GM19372 (cell line): ENCODE measurements at regions not wholly inside any gene's neighbourhood (a gene's known extent, or its start where the extent isn't known, plus 50 kb on each side); places are given as distances from the start of the nearest gene placed in this dataset.
"Not testable (repeated sequence)": the region's sequence is repeated elsewhere in the genome, so short reads cannot be mapped to it uniquely, and the experiment has no call there.

Experiments used
- ATAC-seq: cut with Tn5 transposase; IDR thresholded peaks from one replicate; pipeline ENCODE4 v1.9.1; 2021; ENCODE audit warnings: mild to moderate bottlenecking, low read depth, moderate library complexity; ENCODE audit not compliant: unreplicated experiment

DNA sequence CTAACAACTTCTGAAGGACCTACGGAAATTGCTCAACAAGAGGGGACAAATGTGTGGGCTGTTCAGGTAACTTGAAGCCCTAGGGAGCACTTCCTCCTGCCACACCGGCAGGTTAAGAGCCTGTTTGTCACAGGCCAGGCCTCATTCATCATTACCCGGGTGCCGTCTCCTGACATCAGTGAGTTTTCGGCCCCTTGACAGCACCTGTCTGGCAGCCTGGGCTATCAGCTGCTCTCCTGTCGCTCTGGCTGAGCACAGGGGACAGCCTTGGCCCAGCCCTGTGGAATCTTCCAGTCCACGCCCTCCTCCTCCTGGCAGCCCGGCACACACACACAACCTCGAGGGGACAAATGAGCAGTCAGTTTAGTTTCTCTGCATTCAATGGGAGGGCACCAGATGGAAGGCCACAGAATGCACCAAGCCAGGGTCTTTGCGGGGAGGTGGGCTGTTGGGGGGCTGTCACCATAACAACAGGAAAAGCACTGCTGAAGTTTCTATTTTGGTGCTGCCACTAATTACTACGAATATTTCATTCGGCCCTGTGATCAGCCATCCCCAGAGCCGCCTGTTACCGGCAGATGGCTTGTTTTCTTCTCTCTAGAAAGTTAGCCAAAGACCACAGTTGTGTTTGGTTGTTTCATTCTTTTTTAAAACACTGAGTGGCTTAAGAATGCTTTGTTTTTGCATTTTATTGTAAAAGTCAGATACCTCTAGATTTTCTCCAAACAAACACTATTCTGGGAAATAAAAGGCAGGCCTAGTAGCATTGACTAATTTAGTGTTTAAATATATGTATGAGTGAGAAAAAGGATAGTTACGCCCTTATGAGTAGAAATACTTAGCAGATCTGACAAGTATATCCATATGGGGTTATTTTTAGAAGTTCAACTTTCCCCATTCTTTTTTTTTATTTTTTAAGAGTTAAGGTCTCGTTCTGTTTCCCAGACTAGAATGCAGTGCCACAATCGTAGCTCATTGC is 189.9 kb upstream of the NDUFV2 start:
- no peak for ATAC-seq

DNA sequence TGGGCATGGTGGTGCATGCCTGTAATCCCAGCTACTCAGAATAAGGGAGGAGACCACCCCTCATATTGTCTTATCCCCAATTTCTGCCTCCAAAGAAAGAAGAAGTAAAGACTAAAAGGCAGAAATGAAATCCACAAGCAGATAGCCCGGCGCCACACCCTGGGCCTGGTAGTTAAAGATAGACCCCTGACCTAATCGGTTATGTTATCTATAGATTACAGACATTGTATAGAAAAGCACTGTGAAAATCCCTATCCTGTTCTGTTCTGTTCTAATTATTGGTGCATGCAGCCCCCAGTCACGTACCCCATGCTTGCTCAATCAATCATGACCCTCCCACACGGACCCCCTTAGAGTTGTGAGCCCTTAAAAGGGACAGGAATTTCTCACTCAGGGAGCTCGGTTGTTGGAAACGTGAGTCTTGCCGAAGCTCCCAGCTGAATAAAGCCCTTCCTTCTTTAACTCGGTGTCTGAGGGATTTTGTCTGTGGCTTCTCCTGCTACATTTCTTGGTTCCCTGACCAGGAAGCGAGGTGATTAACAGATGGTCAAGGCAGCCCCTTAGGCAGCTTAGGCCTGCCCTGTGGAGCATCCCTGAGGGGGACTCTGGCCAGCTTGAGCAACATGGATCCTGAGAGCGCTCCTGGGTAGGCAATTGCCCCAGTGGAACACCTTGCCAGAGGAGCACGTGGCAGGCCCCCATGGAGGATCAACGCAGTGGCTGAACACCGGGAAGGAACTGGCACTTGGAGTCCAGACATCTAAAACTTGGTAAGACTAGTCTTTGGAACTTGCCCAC is 188.7 kb upstream of the NDUFV2 start:
- not testable (repeated sequence) for ATAC-seq

DNA sequence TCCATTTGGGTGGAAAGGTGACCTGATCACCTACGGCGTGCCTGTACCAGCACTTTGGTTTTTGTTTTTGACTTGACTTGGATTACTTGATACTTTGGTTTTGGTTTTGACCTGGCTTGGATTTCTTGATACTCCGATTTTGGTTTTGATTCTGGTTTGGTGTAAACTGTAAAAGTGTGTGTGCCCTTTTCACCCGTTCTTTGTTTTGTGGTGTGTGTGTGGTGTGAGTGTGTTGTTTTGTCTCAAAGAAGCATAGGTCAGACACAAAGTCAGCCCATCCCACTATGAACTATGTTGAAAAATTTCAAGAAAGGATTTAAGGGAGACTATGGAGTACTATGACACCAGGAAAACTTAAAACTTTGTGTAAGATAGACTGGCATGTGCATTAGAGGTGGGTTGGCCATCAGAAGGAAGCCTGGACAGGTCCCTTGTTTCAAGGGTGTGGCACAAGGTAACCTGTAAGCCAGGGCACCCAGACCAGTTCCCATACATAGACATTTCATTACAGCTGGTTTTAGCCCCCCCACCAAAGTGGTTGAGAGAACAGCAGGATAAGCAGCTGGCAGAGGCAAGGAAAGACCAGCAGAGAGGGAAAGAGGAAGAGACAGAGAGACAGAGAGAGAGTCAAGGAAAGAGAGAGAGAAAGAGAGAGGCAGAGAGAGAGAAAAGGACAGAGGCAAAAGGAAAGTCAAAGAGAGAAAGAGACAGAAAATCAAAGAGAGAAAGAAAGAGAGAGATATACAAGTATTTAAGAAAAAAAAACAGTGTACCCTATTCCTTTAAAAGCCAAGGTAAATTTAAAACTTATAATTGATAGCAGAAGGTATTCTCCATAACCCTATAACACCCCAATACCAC is 187.9 kb upstream of the NDUFV2 start:
- ATAC-seq, result not testable (repeated sequence)

DNA sequence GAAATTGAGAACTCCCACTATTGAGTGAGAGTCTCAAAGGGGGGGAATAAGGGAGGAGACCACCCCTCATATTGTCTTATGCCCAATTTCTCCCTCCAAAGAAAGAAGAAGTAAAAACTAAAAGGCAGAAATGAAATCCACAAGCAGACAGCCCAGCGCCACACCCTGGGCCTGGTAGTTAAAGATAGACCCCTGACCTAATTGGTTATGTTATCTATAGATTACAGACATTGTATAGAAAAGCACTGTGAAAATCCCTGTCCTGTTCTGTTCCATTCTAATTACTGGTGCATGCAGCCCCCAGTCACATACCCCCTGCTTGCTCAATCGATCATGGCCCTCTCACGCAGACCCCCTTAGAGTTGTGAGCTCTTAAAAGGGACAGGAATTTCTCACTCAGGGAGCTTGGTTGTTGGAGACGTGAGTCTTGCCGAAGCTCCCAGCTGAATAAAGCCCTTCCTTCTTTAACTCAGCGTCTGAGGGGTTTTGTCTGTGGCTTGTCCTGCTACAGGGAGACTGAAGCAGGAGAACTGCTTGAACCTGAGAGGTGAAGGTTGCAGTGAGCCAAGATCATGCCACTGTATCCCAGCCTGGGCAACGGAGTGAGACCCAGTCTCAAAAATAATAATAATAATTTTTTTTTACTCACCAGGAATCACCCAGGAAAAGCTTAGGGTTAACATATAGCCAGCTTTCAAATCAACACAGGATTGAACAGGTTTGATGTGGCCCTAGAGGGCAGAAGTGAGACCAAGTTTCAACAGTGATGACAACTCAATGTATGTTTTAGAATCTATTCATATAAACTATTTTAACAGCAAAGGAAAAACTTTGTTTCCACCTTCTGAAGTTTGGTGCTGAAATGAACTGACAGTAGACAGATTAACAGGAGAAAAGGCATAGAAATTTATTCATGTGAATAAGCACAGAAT is 181.4 kb upstream of the NDUFV2 start:
- ATAC-seq, result not testable (repeated sequence)

DNA sequence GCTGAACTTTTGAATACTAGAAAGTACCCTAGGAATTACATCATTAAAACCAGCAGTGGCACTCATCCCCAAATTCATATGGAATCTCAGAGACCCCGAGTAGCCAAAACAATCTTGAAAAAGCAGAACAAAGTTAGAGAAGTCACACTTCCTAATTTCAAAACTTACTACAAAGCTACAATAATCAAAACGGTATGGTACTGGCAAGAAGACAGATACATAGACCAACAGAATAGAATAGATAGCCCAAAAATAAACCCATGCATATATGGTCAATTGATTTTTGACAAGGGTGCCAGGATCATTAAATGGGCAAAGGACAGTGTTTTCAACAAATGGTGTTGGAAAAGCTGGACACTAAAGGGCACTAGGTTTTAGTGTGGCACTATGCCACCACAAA is 176.0 kb upstream of the NDUFV2 start:
- no peak for ATAC-seq

DNA sequence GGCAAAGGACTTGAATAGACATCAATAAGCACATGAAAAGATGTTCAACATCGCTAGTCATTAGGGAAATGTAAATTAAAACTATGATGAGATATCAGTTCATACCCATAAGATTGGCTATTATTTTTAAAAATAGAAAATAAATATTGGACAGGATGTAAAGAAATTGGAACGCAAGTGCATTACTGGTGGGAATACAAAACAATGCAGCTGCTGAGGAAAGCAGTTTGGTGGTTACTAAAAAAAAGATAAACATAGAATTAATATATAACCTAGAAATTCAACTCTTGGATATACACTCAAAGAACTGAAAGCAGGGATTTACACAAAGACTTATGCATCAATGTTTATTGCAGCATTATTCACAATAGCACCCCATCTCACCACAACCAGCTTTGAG is 174.5 kb upstream of the NDUFV2 start:
- no peak for ATAC-seq

DNA sequence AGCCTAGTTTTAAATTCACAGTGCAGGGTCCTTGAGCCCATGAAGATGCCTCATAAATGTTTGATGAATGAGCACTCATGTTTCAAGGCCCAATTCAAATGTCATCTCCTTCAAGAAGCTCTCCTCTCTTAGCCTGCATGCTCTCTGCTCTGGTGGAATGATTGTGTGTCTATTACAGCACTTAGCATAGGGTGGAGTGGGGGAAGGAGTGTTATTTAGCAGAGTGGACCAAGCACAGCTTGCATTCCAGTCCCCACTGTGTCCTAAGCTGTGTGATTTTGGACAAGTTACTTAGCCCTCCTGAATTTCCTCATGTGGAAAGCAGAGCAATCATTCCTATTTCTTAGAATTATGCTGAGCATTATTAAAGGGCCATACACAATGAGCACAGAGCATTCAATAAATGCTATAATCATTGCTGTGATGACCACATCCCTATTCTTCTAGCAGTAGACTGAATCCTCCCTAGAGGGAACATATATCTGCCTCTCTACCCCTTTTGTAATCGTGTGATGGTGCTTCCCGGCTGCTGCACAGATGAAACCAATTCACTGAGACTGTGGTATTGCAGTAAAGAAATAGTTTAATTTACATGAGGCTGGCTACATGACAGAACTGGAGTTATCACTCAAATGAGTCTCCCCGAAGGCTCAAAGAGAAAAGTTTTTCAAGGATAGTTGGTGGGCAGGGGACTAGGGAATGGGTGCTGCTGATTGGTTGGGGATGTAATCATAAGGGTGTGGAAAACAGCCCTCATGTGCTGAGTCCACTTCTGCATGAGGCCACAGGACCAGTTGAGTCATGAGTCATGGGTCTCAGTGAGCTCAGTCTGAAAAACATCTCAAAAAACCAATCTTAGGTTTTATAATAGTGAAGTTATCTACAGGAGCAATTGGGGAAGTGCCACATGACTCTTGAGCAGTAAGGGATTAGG is 173.4 kb upstream of the NDUFV2 start:
- ATAC-seq, result no peak

DNA sequence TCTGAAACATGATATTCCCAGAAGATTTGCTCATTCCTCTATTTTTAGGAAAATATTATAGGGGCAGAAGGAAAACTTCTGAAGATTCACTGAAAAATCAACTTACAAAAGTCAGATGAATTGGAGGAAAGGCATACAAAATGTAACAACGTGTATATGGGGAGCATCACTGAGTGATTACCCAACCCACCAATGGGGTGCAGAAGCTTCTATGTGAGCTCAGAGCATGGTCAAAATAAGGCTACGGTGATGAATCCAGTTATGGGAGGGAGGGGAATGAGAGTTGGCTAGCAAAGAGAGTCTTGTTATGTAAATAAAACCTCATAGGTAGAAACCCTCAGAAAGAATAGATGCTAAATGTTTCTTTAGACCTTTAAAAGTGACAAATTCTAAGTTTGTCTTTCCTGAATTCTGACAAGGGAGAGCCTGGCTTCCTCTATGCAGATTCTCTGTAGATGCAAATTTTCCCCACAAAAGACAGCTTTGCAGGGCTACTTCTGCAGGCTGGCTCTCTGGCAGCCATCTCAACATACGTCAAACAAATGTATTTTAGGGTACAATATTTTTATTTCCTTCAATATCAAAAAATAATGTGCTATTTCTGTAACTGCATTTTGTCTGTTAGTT is 171.4 kb upstream of the NDUFV2 start:
- no peak for ATAC-seq

DNA sequence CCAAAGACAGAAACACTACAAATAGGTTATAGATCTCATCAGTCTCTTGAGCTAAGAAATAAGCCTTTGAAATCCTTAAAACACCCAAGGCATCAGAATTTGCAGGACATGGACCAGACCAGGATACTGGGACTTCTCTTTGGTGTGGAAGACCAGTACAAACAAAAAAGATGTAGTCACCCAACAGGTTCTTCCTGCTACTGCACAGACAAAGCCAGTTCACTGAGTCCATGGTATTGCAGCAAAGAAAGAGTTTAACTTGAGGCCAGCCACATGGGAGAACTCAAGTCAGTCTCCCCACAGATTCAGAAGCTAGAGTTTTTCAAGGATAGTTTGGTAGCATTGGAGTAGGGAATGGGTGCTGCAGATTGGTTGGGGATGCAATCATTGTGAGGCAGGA is 169.6 kb upstream of the NDUFV2 start:
- no peak for ATAC-seq

DNA sequence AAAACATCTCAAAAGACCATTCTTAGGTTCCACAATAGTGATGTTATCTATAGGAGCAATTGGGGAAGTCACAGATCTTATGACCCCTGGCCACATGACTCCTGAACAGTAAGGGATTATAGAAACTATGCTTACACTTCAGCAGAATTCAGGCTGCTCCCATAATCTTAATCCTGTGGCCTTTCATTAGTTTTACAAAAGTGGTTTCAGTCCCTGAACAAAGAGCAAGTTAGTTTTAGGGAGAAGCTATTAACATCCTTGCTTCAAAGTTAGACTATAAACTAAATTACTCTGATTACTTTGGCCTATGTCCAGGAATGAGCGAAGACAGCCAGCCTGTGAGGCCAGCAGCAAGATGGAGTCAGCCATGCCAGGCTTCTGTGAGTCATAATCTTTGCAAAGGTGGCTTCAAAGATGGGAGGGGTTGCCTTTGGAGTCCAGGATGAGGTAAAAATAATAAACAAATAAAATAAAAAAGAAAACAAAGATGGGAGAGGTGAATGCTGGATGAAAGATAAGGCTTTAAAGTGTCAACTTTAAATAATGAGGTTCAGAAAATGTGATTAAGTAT is 168.7 kb upstream of the NDUFV2 start:
- ATAC-seq, result no peak

DNA sequence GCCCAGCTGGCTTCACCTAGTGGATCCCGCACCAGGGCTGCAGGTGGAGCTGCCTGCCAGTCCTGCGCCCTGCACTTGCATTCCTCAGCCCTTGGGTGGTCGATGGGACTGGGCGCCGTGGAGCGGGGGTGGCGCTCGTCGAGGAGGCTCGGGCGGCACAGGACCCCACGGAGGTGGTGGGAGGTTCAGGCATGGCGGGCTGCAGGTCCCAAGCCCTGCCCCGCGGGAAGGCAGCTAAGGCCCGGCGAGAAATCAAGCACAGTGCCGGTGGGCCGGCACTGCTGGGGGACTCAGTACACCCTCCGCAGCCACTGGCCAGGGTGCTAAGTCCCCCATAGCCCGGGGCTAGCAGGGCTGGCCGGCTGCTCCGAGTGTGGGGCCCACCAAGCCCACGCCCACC is 167.2 kb upstream of the NDUFV2 start:
- not testable (repeated sequence) for ATAC-seq

DNA sequence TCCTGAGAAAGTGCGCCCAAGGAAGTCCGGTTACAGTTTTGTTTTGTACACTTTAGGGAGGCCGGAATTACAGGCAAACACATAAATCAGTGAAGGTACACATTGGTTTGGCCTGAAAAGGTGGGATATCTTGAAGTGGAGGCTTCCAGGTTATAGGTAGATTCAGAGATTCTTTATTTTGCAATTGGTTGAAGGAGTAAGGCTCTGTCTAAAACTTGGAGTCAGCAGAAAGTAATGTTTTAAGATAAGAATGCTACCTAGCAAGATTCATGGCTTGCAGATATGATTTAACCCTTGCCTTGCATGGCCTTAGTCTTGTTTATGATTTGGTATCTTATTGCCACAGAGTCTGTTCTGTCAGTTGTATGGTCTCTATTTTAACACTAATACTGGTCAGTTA is 165.9 kb upstream of the NDUFV2 start:
- ATAC-seq, result no peak

DNA sequence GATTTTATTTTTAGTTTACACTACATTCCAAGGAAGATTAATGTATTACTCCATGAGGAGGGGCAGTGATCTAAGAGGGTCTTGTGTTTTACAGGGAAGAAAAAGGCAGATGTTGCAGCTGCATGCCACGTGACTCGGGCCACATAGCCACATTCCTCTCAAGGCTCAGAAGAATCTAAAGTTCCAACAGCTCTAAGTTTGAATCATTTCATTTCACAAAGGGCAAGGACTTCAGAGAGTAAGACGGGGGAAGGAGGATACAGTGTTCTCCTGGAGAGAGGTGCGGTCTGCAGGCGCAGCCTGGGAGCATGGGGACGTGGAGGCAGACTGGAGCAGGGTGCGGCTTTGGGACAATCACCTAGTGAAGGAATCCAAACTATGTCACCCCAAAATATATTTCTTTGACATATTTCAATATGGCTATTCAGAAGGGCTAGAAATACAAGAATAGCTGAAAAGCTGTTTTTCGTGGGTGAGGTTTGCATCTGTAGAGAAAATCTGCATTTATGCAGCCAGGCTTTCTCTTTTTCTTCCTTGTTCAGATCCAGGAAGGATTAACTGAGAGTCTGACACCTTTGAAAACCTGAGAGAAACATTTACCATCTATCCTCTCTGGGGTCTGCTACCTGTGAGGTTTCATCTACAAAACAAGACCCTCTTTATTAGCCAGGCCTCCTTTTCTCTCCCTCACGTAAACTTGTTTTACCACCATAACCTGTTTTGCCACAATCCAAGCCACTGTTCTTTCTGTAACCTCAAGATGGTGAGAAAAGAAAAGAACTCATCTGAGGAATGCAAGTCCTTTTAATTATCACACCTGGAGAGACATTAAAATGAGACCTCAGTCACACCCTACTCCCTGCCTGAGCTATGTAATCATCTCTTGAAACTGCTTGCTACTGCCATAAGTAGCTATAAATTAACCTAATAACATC is 165.1 kb upstream of the NDUFV2 start:
- ATAC-seq, result no peak

DNA sequence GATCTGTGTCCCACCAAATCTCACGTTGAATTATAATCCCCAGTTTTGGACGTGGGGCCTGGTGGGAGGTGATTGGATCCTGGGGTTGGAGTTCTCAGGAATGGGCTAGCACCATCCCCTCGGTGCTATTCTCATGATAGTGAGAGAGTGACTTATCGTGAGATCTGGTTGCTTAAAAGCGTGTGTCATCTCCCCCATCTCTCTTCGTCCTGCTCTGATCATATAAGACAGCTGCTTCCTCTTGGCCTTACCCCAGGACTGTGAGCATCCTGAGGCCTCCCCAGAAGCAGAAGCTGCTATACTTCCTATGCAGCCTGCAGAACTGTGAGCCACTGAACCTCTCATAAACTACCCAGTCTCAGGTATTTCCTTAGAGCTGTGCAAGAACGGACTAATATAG is 163.7 kb upstream of the NDUFV2 start:
- ATAC-seq, result no peak

DNA sequence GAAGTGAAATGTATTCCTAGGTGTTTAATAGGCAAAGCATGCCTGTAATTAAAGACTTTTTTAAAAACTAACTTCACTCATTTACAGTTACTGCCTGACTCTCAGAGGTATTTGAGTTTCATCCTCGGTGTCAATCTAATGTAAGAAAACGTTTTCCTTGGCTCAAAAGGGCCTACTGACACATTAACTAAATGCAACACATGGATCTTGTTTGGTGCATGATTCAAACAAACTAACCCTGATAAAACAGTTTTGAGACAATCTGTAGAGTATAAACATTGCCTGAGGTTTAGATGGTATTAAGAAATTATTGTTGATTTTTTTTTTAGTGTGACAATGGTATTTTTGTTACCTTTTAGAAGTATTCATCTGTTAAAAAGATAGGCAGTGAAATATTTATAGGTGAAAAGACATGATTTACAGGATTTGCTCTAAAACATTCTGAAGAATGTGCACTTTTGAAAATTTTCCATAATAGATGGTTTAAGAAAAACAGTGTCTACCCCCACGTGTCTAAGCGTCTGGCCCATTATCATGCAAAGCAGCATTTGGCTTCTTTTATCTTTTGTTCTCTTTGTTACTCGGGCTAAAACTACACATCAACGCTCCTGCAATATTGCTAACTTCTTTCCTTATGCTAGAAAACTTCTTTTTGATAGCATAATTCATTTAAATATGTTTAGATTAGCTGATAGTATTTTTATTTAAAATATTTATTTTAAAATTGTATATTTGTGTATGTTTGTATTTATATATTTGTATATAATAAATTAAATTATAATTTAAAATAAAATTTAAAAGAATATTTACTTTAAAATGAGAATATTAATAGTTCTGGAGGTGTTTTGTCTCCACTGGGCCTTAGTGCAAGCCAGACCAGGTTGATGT is 160.2 kb upstream of the NDUFV2 start:
- ATAC-seq, result no peak
